ENCODE measurements at regions not wholly inside any gene's neighbourhood (a gene's known extent, or its start where the extent isn't known, plus 50 kb on each side); places are given as distances from the start of the nearest gene placed in this dataset.
"Not testable (repeated sequence)": the region's sequence is repeated elsewhere in the genome, so short reads cannot be mapped to it uniquely, and the experiment has no call there.

- H3K4me3 ChIP-seq (ENCODE audit: low read depth, low read length), result no peak overlapping the region
- no peak for DNase-seq (ENCODE audit: low read depth)
- no peak for TF ChIP-seq CTCF (IDR thresholded peaks at IDR 0.05; ENCODE audit: low read depth, low read length, missing control alignments)
- in situ Hi-C loops (cut with HindIII; ENCODE audit: low sequenced_read_pairs), result no loop called here
These were observed 83.1 kb upstream of the TOX2 start for GRCh38 chr20:43831481-43832065.

GRCh38 chr20:43830883-43831282 lies 83.8 kb upstream of the TOX2 start:
- no peak for DNase-seq (ENCODE audit: low read depth)
- TF ChIP-seq CTCF (IDR thresholded peaks at IDR 0.05; ENCODE audit: low read depth, low read length, missing control alignments), result no peak
- H3K4me3 ChIP-seq (ENCODE audit: low read depth, low read length), result no peak overlapping the region
- in situ Hi-C loops (cut with HindIII; ENCODE audit: low sequenced_read_pairs), result no loop called here

GRCh38 chr20:43829951-43830690 lies 84.5 kb upstream of the TOX2 start:
- DNase-seq (ENCODE audit: low read depth), result no peak
- no peak overlapping the region for H3K4me3 ChIP-seq (ENCODE audit: low read depth, low read length)
- in situ Hi-C loops (cut with HindIII; ENCODE audit: low sequenced_read_pairs), result no loop called here
- TF ChIP-seq CTCF (IDR thresholded peaks at IDR 0.05; ENCODE audit: low read depth, low read length, missing control alignments), result no peak

- H3K4me3 ChIP-seq (ENCODE audit: low read depth, low read length), result no peak overlapping the region
- in situ Hi-C loops (cut with HindIII; ENCODE audit: low sequenced_read_pairs), result no loop called here
- no peak for TF ChIP-seq CTCF (IDR thresholded peaks at IDR 0.05; ENCODE audit: low read depth, low read length, missing control alignments)
- no peak for DNase-seq (ENCODE audit: low read depth)
These were observed 86.6 kb upstream of the TOX2 start for GRCh38 chr20:43827940-43828562.

- in situ Hi-C loops (cut with HindIII; ENCODE audit: low sequenced_read_pairs); DNase-seq (ENCODE audit: low read depth): not testable (repeated sequence)
These were observed 87.7 kb upstream of the TOX2 start for GRCh38 chr20:43826943-43827342.

GRCh38 chr20:43825581-43825980 lies 89.1 kb upstream of the TOX2 start:
- in situ Hi-C loops (cut with HindIII; ENCODE audit: low sequenced_read_pairs), result no loop called here
- no peak for TF ChIP-seq CTCF (IDR thresholded peaks at IDR 0.05; ENCODE audit: low read depth, low read length, missing control alignments)
- no peak for DNase-seq (ENCODE audit: low read depth)
- H3K4me3 ChIP-seq (ENCODE audit: low read depth, low read length), result no peak overlapping the region

More at GRCh38 chr20:43826943-43827342, 87.7 kb upstream of the TOX2 start:
- H3K4me3 ChIP-seq (ENCODE audit: low read depth, low read length), result not testable (repeated sequence)

- in situ Hi-C loops (cut with HindIII; ENCODE audit: low sequenced_read_pairs), result no loop called here
- no peak for DNase-seq (ENCODE audit: low read depth)
- no peak overlapping the region for H3K4me3 ChIP-seq (ENCODE audit: low read depth, low read length)
- no peak for TF ChIP-seq CTCF (IDR thresholded peaks at IDR 0.05; ENCODE audit: low read depth, low read length, missing control alignments)
These were observed 89.6 kb upstream of the TOX2 start for GRCh38 chr20:43825051-43825402.
